GM12891 (cell line): ENCODE measurements at regions not wholly inside any gene's neighbourhood (a gene's known extent, or its start where the extent isn't known, plus 50 kb on each side); places are given as distances from the start of the nearest gene placed in this dataset.

ENCODE experiments used
- POLR2A ChIP-seq: IDR thresholded peaks from 2 replicates; pipeline ENCODE4 v1.6.1; 2011; ENCODE audit warnings: low read depth, low read length, control low read depth
- POU2F2 ChIP-seq: IDR thresholded peaks from 2 replicates; pipeline ENCODE4 v1.6.1; 2011; ENCODE audit warnings: low read depth, mild to moderate bottlenecking, control low read depth, low read length, moderate library complexity

GRCh38 chr16:5911241-5911640 lies 813.6 kb upstream of the EEF2KMT start:
- no peak for TF ChIP-seq POLR2A
- no peak for TF ChIP-seq POU2F2
